GM12878 (cell line): ENCODE measurements at regions not wholly inside any gene's neighbourhood (a gene's known extent, or its start where the extent isn't known, plus 50 kb on each side); places are given as distances from the start of the nearest gene placed in this dataset.

ENCODE experiments used
- ATAC-seq: fragments of 200-7000 bp; cut with Tn5 transposase; 3 replicates; pipeline ENCODE4 v1.9.1; 2020; ENCODE audit warnings: mild to moderate bottlenecking, moderate library complexity
- BruUV-seq: library from RNA; stranded (reverse); fragments of 400-500 nt; replicated peaks from 2 replicates; lab custom pipeline; 2021; lab: Mats Ljungman, UMichigan
- CTCF ChIA-PET: fragments of 300-600 bp; sonication (Branson Sonifier 250); formaldehyde crosslinking; extraction: SDS; loops from one replicate; lab custom pipeline; 2021; ENCODE audit warnings: inconsistent platforms; lab: Yijun Ruan, JAX
- POLR2A ChIA-PET: fragments of 350-600 bp; formaldehyde crosslinking; extraction: SDS; loops from one replicate; lab custom pipeline; 2021; ENCODE audit warnings: inconsistent platforms; lab: Charles Lee
- RAD21 ChIA-PET: fragments of 300-600 bp; sonication (Branson Sonifier 250); formaldehyde crosslinking; loops from one replicate; lab custom pipeline; 2023; ENCODE audit warnings: antibody characterized with exemption; ENCODE audit not compliant: unreplicated experiment; lab: Charles Lee
- SMC1A ChIA-PET: fragments of 300-600 bp; sonication (Branson Sonifier 250); formaldehyde crosslinking; loops from one replicate; lab custom pipeline; 2023; ENCODE audit not compliant: unreplicated experiment, uncharacterized antibody; lab: Charles Lee
- DNase-seq: peaks from one replicate; pipeline ENCODE4 v3.0.0-alpha.2; 2011; ENCODE audit warnings: low read depth, low spot score
- FAIRE-seq: peaks from 3 replicates; lab custom pipeline; 2011; peaks lifted over from hg19 to GRCh38; lab: Jason Lieb, UNC
- H2AFZ ChIP-seq: 2 replicates; pipeline ENCODE4 v1.6.0; 2011; ENCODE audit warnings: low read depth, low read length, control low read depth; ENCODE audit not compliant: control insufficient read depth
- H3K27ac ChIP-seq: 2 replicates; pipeline ENCODE4 v1.5.1; 2011; ENCODE audit warnings: control low read depth; ENCODE audit not compliant: control insufficient read depth, insufficient read depth
- H3K27me3 ChIP-seq, 2 experiments: replicated peaks in 1 of 2; 2 replicates each; pipeline versions ENCODE4 v1.6.0 to v1.6.1; 2011; ENCODE audit warnings: low read length in 1 of 2; ENCODE audit not compliant: control insufficient read depth in 2 of 2, insufficient read depth in 2 of 2
- H3K36me3 ChIP-seq, 2 experiments: 2 replicates each; pipeline ENCODE4 v1.5.1; 2011; ENCODE audit warnings: low read length in 1 of 2; ENCODE audit not compliant: control insufficient read depth in 2 of 2, insufficient read depth in 2 of 2
- H3K4me1 ChIP-seq: 2 replicates; pipeline ENCODE4 v1.6.1; 2011; ENCODE audit warnings: mild to moderate bottlenecking, low read length, moderate library complexity, mixed read lengths; ENCODE audit not compliant: control insufficient read depth, insufficient read depth
- H3K4me2 ChIP-seq: 2 replicates; pipeline ENCODE4 v1.6.0; 2011; ENCODE audit warnings: control low read depth; ENCODE audit not compliant: control insufficient read depth, insufficient read depth
- H3K4me3 ChIP-seq: fragments of 200-600 bp; sonication (generic); 2 replicates; pipeline ENCODE4 v1.5.1; 2016
- H3K79me2 ChIP-seq: 2 replicates; pipeline ENCODE4 v1.6.0; 2011; ENCODE audit warnings: low read length; ENCODE audit not compliant: control insufficient read depth, insufficient read depth
- H3K9ac ChIP-seq: 2 replicates; pipeline ENCODE4 v1.8.0; 2011; ENCODE audit warnings: low read length, control low read depth, mixed read lengths; ENCODE audit not compliant: control insufficient read depth, insufficient read depth
- H3K9me3 ChIP-seq: replicated peaks from 3 replicates; pipeline ENCODE4 v1.5.1; 2011; ENCODE audit warnings: mild to moderate bottlenecking, low read length; ENCODE audit not compliant: control insufficient read depth, insufficient read depth
- H4K20me1 ChIP-seq: 2 replicates; pipeline ENCODE4 v1.6.0; 2011; ENCODE audit not compliant: control insufficient read depth, insufficient read depth
- CBFB ChIP-seq: IDR thresholded peaks from 2 replicates; pipeline ENCODE4 v1.6.1; 2016; ENCODE audit warnings: antibody characterized with exemption, low read depth
- CHD1 ChIP-seq: IDR thresholded peaks from 2 replicates; pipeline ENCODE4 v1.6.1; 2012; ENCODE audit warnings: low read depth, low read length, improper control_type of control experiment
- CHD2 ChIP-seq: IDR thresholded peaks from 2 replicates; pipeline ENCODE4 v1.6.1; 2011; ENCODE audit warnings: low read depth, low read length, improper control_type of control experiment, borderline replicate concordance
- E2F4 ChIP-seq: IDR thresholded peaks from 2 replicates; pipeline ENCODE4 v1.6.1; 2012; ENCODE audit warnings: low read depth, low read length, improper control_type of control experiment
- IRF4 ChIP-seq: IDR thresholded peaks from 2 replicates; pipeline ENCODE4 v1.6.1; 2011; ENCODE audit warnings: low read depth, low read length
- IRF5 ChIP-seq: fragments of 450-650 bp; IDR thresholded peaks from 2 replicates; pipeline ENCODE4 v1.6.1; 2017; ENCODE audit warnings: borderline replicate concordance
- LARP7 ChIP-seq: fragments of 450-650 bp; IDR thresholded peaks from 2 replicates; pipeline ENCODE4 v1.6.1; 2017; ENCODE audit warnings: mild to moderate bottlenecking
- MTA3 ChIP-seq: IDR thresholded peaks from 2 replicates; pipeline ENCODE4 v1.6.1; 2012; ENCODE audit warnings: low read length, inconsistent platforms, borderline replicate concordance
- MYB ChIP-seq: fragments of 150-350 bp; IDR thresholded peaks from 2 replicates; pipeline ENCODE4 v1.6.1; 2014; ENCODE audit warnings: mild to moderate bottlenecking, low read depth, low read length, borderline replicate concordance
- NBN ChIP-seq: fragments of 450-650 bp; IDR thresholded peaks from 2 replicates; pipeline ENCODE4 v1.6.1; 2016
- NR2F1 ChIP-seq: fragments of 450-650 bp; conservative IDR thresholded peaks from 2 replicates; pipeline ENCODE4 v1.6.1; 2017; ENCODE audit warnings: mild to moderate bottlenecking
- NRF1 ChIP-seq: conservative IDR thresholded peaks from 2 replicates; pipeline ENCODE4 v1.6.1; 2011; ENCODE audit warnings: mild to moderate bottlenecking, low read depth, low read length, improper control_type of control experiment
- PAX5 ChIP-seq: IDR thresholded peaks from 2 replicates; pipeline ENCODE4 v1.6.1; 2011; ENCODE audit warnings: low read depth, low read length, borderline replicate concordance
- PAX8 ChIP-seq: fragments of 450-650 bp; IDR thresholded peaks from 2 replicates; pipeline ENCODE4 v1.6.1; 2017; ENCODE audit warnings: mild to moderate bottlenecking, moderate library complexity
- POLR2AphosphoS2 ChIP-seq: IDR thresholded peaks from 2 replicates; pipeline ENCODE4 v1.6.1; 2011; ENCODE audit warnings: low read depth, mild to moderate bottlenecking, low read length, improper control_type of control experiment, moderate library complexity
- RUNX3 ChIP-seq: IDR thresholded peaks from 2 replicates; pipeline ENCODE4 v1.6.1; 2012; ENCODE audit warnings: low read length, inconsistent platforms
- STAT1 ChIP-seq: fragments of 450-650 bp; conservative IDR thresholded peaks from 2 replicates; pipeline ENCODE4 v1.6.1; 2014; ENCODE audit warnings: antibody characterized with exemption, mild to moderate bottlenecking
- TCF7 ChIP-seq: IDR thresholded peaks from 2 replicates; pipeline ENCODE4 v1.6.1; 2014; ENCODE audit warnings: antibody characterized with exemption, borderline replicate concordance
- YY1 ChIP-seq: IDR thresholded peaks from 2 replicates; pipeline ENCODE4 v1.6.1; 2011; ENCODE audit warnings: low read depth, mild to moderate bottlenecking, low read length
- WGBS: methylation state at CpG from one replicate; pipeline ENCODE4 v1.1.6; 2016; ENCODE audit warnings: low lambda C conversion rate; ENCODE audit not compliant: insufficient replicate concordance, insufficient coverage; ENCODE audit errors: missing lambda C conversion rate; 5-methylcytosine and 5-hydroxymethylcytosine counted together
- in situ Hi-C: fragments of 300-500 bp; cut with MboI; formaldehyde crosslinking; loops from 9 replicates; pipeline ENCODE4 v1.14.3; 2018; ENCODE audit warnings: mixed read lengths
- intact Hi-C: fragments of 100-400 bp; cut with micrococcal nuclease; formaldehyde crosslinking; loops from one replicate; pipeline ENCODE4 v1.14.2; 2022; ENCODE audit not compliant: unreplicated experiment
- TF ChIP-seq, protein P1 (sequence below): fragments of 450-650 bp; IDR thresholded peaks from 2 replicates; pipeline ENCODE4 v1.6.1; 2018; ENCODE audit warnings: borderline replicate concordance, mild to moderate bottlenecking; ENCODE audit not compliant: partially characterized antibody

GRCh38 chr10:94217411-94217810 lies 145.3 kb downstream of the NOC3L start:
- H2AFZ ChIP-seq = no peak overlapping the region
- ATAC-seq = no peak

DNA sequence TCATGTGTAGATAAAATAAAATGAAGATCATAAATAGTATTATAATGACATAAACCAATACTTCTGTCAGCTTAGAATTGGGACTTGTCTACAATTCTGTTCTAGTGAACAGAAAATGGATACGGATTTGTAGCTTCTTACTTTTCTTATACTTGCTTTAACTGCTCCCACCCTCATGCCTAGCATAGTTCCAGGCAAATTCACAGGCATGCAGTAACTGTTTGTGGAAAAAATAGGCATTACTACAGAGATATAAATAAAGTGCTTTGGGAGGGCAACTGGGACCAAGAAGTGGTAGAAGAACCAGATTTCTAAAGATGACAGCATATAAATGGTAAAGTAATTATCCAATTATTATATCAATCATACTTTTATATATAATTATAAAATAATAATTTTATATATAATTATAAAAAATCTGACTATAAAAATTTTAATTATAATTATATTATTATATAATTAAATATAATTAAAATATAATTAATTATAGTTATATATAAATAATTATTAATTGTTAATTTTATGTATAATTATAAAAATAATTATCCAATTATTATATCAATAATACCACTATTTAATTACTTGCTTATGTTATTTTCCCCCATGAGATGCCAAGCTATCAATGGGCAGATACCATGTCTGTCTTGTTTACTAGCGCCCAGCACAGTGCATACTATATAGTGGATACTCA lies 144.1 kb downstream of the NOC3L start:
- no peak overlapping the region for H3K27ac ChIP-seq
- no peaks in the 10 kb centered on the region for H3K79me2 ChIP-seq
- no peak for ATAC-seq
- H2AFZ ChIP-seq = no peak overlapping the region
- DNase-seq = no peak
- no peak overlapping the region for H3K4me3 ChIP-seq
- no TSS peak for BruUV-seq
- peaks cover 0 to 2% of the 10 kb centered on the region in 2 experiments; a peak in 1 of 4 replicates for H3K27me3 ChIP-seq
- H4K20me1 ChIP-seq = no peaks in the 10 kb centered on the region
- WGBS = 0% methylated on average over 2 of the region's 2 CpGs
- ChIA-PET CTCF (no interaction called here), SMC1A (interaction anchor here (0.5 kb wide), 1 partner anchor 218 kb away, joined by 3 read pairs; no protein-coding TSS in a partner anchor), POLR2A (no interaction called here), RAD21 (no interaction called here)
- no peak for FAIRE-seq
- no peak overlapping the region for H3K9ac ChIP-seq
- H3K4me1 ChIP-seq = no peaks in the 10 kb centered on the region
- no peaks in the 10 kb centered on the region for H3K9me3 ChIP-seq
- H3K4me2 ChIP-seq = no peak overlapping the region
- in situ Hi-C loops (no loop called here), intact Hi-C loops (no loop called here)
- H3K36me3 ChIP-seq = no peaks in the 10 kb centered on the region
- no peak for TF ChIP-seq TCF7
- TF ChIP-seq NRF1 = no peak
- TF ChIP-seq, protein P1, sequence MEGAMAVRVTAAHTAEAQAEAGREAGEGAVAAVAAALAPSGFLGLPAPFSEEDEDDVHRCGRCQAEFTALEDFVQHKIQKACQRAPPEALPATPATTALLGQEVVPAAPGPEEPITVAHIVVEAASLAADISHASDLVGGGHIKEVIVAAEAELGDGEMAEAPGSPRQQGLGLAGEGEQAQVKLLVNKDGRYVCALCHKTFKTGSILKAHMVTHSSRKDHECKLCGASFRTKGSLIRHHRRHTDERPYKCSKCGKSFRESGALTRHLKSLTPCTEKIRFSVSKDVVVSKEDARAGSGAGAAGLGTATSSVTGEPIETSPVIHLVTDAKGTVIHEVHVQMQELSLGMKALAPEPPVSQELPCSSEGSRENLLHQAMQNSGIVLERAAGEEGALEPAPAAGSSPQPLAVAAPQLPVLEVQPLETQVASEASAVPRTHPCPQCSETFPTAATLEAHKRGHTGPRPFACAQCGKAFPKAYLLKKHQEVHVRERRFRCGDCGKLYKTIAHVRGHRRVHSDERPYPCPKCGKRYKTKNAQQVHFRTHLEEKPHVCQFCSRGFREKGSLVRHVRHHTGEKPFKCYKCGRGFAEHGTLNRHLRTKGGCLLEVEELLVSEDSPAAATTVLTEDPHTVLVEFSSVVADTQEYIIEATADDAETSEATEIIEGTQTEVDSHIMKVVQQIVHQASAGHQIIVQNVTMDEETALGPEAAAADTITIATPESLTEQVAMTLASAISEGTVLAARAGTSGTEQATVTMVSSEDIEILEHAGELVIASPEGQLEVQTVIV = no peak
- no peak for TF ChIP-seq PAX8
- TF ChIP-seq NBN = no peak
- no peak for TF ChIP-seq YY1
- TF ChIP-seq E2F4 = no peak
- TF ChIP-seq IRF5 = no peak
- no peak for TF ChIP-seq CHD2
- no peak for TF ChIP-seq NR2F1

More at GRCh38 chr10:94217411-94217810, 145.3 kb downstream of the NOC3L start:
- FAIRE-seq (no peak), DNase-seq (no peak)
- TF ChIP-seq IRF4 = no peak
- TF ChIP-seq PAX5 = no peak
- TF ChIP-seq MYB = no peak
- TF ChIP-seq CBFB = no peak
- TF ChIP-seq RUNX3 = no peak
- no peak for TF ChIP-seq LARP7
- no peak for TF ChIP-seq STAT1
- TF ChIP-seq MTA3 = no peak
- TF ChIP-seq CHD1 = no peak
- TF ChIP-seq POLR2AphosphoS2 = no peak
- POLR2A ChIA-PET = no interaction called here
- Histone ChIP-seq H3K9me3 (no peaks in the 10 kb centered on the region), H3K27ac (no peak overlapping the region), H3K9ac (no peak overlapping the region), H3K79me2 (no peaks in the 10 kb centered on the region), H3K4me1 (no peaks in the 10 kb centered on the region), H4K20me1 (no peaks in the 10 kb centered on the region), H3K4me2 (no peak overlapping the region), H3K4me3 (no peak overlapping the region), H3K27me3 (peaks cover 0 to 2% of the 10 kb centered on the region in 2 experiments; a peak in 1 of 4 replicates), H3K36me3 (no peaks in the 10 kb centered on the region)
- RAD21 ChIA-PET = no interaction called here
- SMC1A ChIA-PET = no interaction called here
- in situ Hi-C loops = no loop called here
- BruUV-seq = no TSS peak
- CTCF ChIA-PET = no interaction called here
- intact Hi-C loops = no loop called here
